Heart left ventricle (tissue), 16 donors: ENCODE measurements at regions not wholly inside any gene's neighbourhood (a gene's known extent, or its start where the extent isn't known, plus 50 kb on each side); places are given as distances from the start of the nearest gene placed in this dataset.

Experiments
- ATAC-seq, 4 donors: fragments of 200-7000 bp; cut with Tn5 transposase; one replicate each; pipeline ENCODE4 v1.9.1; 2020 to 2022; ENCODE audit warnings: moderate library complexity in 4 of 4, mild to moderate bottlenecking in 3 of 4, moderate number of reproducible peaks in 1 of 4
- DNase-seq, 5 donors: peaks; one replicate each; pipeline ENCODE4 v3.0.0-alpha.2; 2020
- H3K27ac ChIP-seq, 12 donors: fragments of 200-600 bp; sonication (generic) in 4 of 12; one replicate each; pipeline versions ENCODE4 v1.5.0 to v1.8.0; 2016 to 2022; ENCODE audit warnings: mild to moderate bottlenecking in 2 of 12
- H3K27me3 ChIP-seq, 9 donors: fragments of 200-600 bp; sonication (generic) in 2 of 9; one replicate each; pipeline versions ENCODE4 v1.5.1 to v1.8.0; 2016 to 2022; ENCODE audit warnings: mild to moderate bottlenecking in 3 of 9
- H3K36me3 ChIP-seq, 9 donors: fragments of 200-600 bp; sonication (generic) in 2 of 9; one replicate each; pipeline versions ENCODE4 v1.5.0 to v1.8.0; 2018 to 2022; ENCODE audit warnings: mild to moderate bottlenecking in 2 of 9
- H3K4me1 ChIP-seq, 12 donors: fragments of 200-600 bp; sonication (generic) in 4 of 12; one replicate each; pipeline versions ENCODE4 v1.5.0 to v1.8.0; 2016 to 2022; ENCODE audit warnings: mild to moderate bottlenecking in 3 of 12
- H3K4me3 ChIP-seq, 12 donors: fragments of 200-600 bp; sonication (generic) in 4 of 12; one replicate each; pipeline versions ENCODE4 v1.5.0 to v1.8.0; 2017 to 2022; ENCODE audit warnings: mild to moderate bottlenecking in 9 of 12, moderate library complexity in 4 of 12
- H3K9me3 ChIP-seq, 12 donors: fragments of 200-600 bp; sonication (generic) in 4 of 12; one replicate each; pipeline versions ENCODE4 v1.5.0 to v1.8.0; 2016 to 2022; ENCODE audit warnings: mild to moderate bottlenecking in 1 of 12
- CTCF ChIP-seq, 12 donors: fragments of 200-600 bp; sonication (generic) in 4 of 12; IDR thresholded peaks; one replicate each; pipeline versions ENCODE4 v1.5.0 to v1.8.0; 2018 to 2022; ENCODE audit warnings: antibody characterized with exemption in 12 of 12, mild to moderate bottlenecking in 5 of 12
- POLR2A ChIP-seq, 2 donors: fragments of 450-650 bp; IDR thresholded peaks; one replicate each; pipeline ENCODE4 v1.6.1; 2017; ENCODE audit warnings: antibody characterized with exemption in 2 of 2, mild to moderate bottlenecking in 2 of 2, moderate library complexity in 2 of 2
- whole genome bisulfite sequencing, 4 donors: extraction: QIAGEN DNeasy Blood & Tissue Kit in 2 of 4; methylation state at CpG; one replicate each; pipeline versions ENCODE4 v1.1.5 to v1.1.7; 2013 to 2018; 5-methylcytosine and 5-hydroxymethylcytosine counted together
- intact Hi-C, 10 donors: fragments of 100-400 bp; cut with DNase I; formaldehyde crosslinking; loops; one replicate each; pipeline versions ENCODE4 v1.11.1 to v1.14.2; 2022
- donor health status: ischemic (EF 13 %, LVEDD 7.1; RV severe dilation, severe dysfunction).
- donor health status: healthy with polysubstance abuse.
- donor health status: DM: no; HTN: yes; CAD: no.
- donor health status: DM: no; HTN: no; CAD: no.
- donor health status: ischemic (EF 25% LVEDD 6.9; RV normal size, moderate dysfunction).
- donor health status: ischemic (EF 25% LVEDD 5.7; RV mildly dilated, moderate dysfunction).
- donor health status: healthy.
- donor health status: DM: yes; HTN: yes; CAD: no.
- donor health status: ischemic (EF 35%, LVEDD 5.7; RV mildly dilated, moderate dysfunction).
- donor health status: nonischemic (EF 11% LVEDD 7.7; RV severe dilation, severe dysfunction).
- donor health status: DM: yes; HTN: yes; CAD: no.
- donor health status: PGD.
- donor health status: ischemic (EF 29% LVEDD 5.4; RV normal size, mild dysfunction).
- donor health status: nonischemic (EF 23%, LVEDD 6.1; RV moderate dilation, normal function).

GRCh38 chr6:16827627-16828026, 66.4 kb upstream of the ATXN1 start:
- intact Hi-C loops: no loop called here
- peaks cover 0 to 14% (median 0%) of the 10 kb centered on the region in 12 donors for H3K4me1 ChIP-seq
- ATAC-seq (no peak), DNase-seq (no peak)
- H3K27me3 ChIP-seq: no peaks in the 10 kb centered on the region
- no peak overlapping the region for H3K4me3 ChIP-seq
- H3K27ac ChIP-seq: no peak overlapping the region
- H3K36me3 ChIP-seq: no peaks in the 10 kb centered on the region
- WGBS, 4 donors: 86 to 96% (median 92%) methylated on average over 2 of the region's 2 CpGs
- TF ChIP-seq CTCF (IDR thresholded peaks at IDR 0.05) (no peak), POLR2A (IDR thresholded peaks at IDR 0.05) (no peak)
- H3K9me3 ChIP-seq: no peaks in the 10 kb centered on the region

- DNase-seq (no peak), ATAC-seq (no peak)
- H3K4me3 ChIP-seq: no peak overlapping the region
- no peaks in the 10 kb centered on the region for H3K36me3 ChIP-seq
- H3K27me3 ChIP-seq: no peaks in the 10 kb centered on the region
- H3K27ac ChIP-seq: no peak overlapping the region
- WGBS, 4 donors: 92 to 97% (median 95%) methylated on average over 6 of the region's 6 CpGs
- H3K4me1 ChIP-seq: peaks cover 0 to 8% (median 0%) of the 10 kb centered on the region in 12 donors
- intact Hi-C loops: no loop called here
- no peaks in the 10 kb centered on the region for H3K9me3 ChIP-seq
- TF ChIP-seq POLR2A (IDR thresholded peaks at IDR 0.05) (no peak), CTCF (IDR thresholded peaks at IDR 0.05) (no peak)
Measured at GRCh38 chr6:16825784-16826183, 64.5 kb upstream of the ATXN1 start.

- DNase-seq (no peak), ATAC-seq (no peak)
- Histone ChIP-seq H3K27me3 (no peaks in the 10 kb centered on the region), H3K4me3 (no peak overlapping the region), H3K9me3 (no peaks in the 10 kb centered on the region), H3K4me1 (peaks cover 0 to 8% (median 0%) of the 10 kb centered on the region in 12 donors), H3K36me3 (no peaks in the 10 kb centered on the region), H3K27ac (peak overlapping the region in 1 of 12 donors; percentile 55)
- intact Hi-C loops: no loop called here
- TF ChIP-seq CTCF (IDR thresholded peaks at IDR 0.05): no peak
- TF ChIP-seq POLR2A (IDR thresholded peaks at IDR 0.05): no peak
- WGBS, 4 donors: 70 to 74% (median 73%) methylated on average over 10 of the region's 10 CpGs
Measured at GRCh38 chr6:16824845-16825685, 63.8 kb upstream of the ATXN1 start.

GRCh38 chr6:16823718-16824352, 62.6 kb upstream of the ATXN1 start:
- Histone ChIP-seq H3K4me1 (peaks cover 0 to 8% (median 0%) of the 10 kb centered on the region in 12 donors), H3K27ac (no peak overlapping the region), H3K36me3 (no peaks in the 10 kb centered on the region), H3K4me3 (no peak overlapping the region), H3K27me3 (no peaks in the 10 kb centered on the region), H3K9me3 (no peaks in the 10 kb centered on the region)
- DNase-seq: no peak
- intact Hi-C loops: no loop called here
- WGBS, 4 donors: 93 to 97% (median 96%) methylated on average over 2 of the region's 2 CpGs
- ATAC-seq: no peak
- no peak for TF ChIP-seq POLR2A (IDR thresholded peaks at IDR 0.05)
- TF ChIP-seq CTCF (IDR thresholded peaks at IDR 0.05): no peak
